ENCODE measurements at regions not wholly inside any gene's neighbourhood (a gene's known extent, or its start where the extent isn't known, plus 50 kb on each side); places are given as distances from the start of the nearest gene placed in this dataset.

GRCh38 chr7:130879191-130879590 lies 145.2 kb upstream of the KLF14 start:
- H3K4me2 ChIP-seq (ENCODE audit: insufficient read depth, low read length), result no peak overlapping the region
- H4K20me1 ChIP-seq (ENCODE audit: insufficient read depth, low read length), result peaks cover 33% of the 10 kb centered on the region
- DNase-seq (no peak), ATAC-seq (ENCODE audit: insufficient read depth, low read depth) (no peak)
- no peaks in the 10 kb centered on the region for H3K27me3 ChIP-seq (ENCODE audit: insufficient read depth, low read length, poor library complexity)
- no peak overlapping the region for H3K27ac ChIP-seq (ENCODE audit: low read length)
- H2AFZ ChIP-seq (ENCODE audit: low read depth, low read length), result no peak overlapping the region
- no peaks in the 10 kb centered on the region for H3K4me1 ChIP-seq (ENCODE audit: insufficient read depth, low read length)
- H3K9me3 ChIP-seq (ENCODE audit: insufficient read depth, low read length, severe bottlenecking), result no peaks in the 10 kb centered on the region
- H3K9ac ChIP-seq (ENCODE audit: low read depth, low read length), result no peak overlapping the region
- H3K4me3 ChIP-seq (ENCODE audit: low read depth in 1 of 2, low read length in 2 of 2), result no peak overlapping the region
- peaks cover 6% of the 10 kb centered on the region for H3K79me2 ChIP-seq (ENCODE audit: insufficient read depth, low read length)
- peaks cover 86% of the 10 kb centered on the region for H3K36me3 ChIP-seq (ENCODE audit: insufficient read depth, low read length)
- TF ChIP-seq CTCF (IDR thresholded peaks at IDR 0.05; ENCODE audit: borderline replicate concordance, extremely low read depth, low read length, poor library complexity, severe bottlenecking) (no peak), EZH2 (IDR thresholded peaks at IDR 0.05; ENCODE audit: borderline replicate concordance, low read depth, low read length, severe bottlenecking) (no peak)

- H3K79me2 ChIP-seq (ENCODE audit: insufficient read depth, low read length), result peaks cover 14% of the 10 kb centered on the region
- no peaks in the 10 kb centered on the region for H3K27me3 ChIP-seq (ENCODE audit: insufficient read depth, low read length, poor library complexity)
- no peak overlapping the region for H3K4me2 ChIP-seq (ENCODE audit: insufficient read depth, low read length)
- H3K9me3 ChIP-seq (ENCODE audit: insufficient read depth, low read length, severe bottlenecking), result no peaks in the 10 kb centered on the region
- no peak overlapping the region for H3K9ac ChIP-seq (ENCODE audit: low read depth, low read length)
- H3K27ac ChIP-seq (ENCODE audit: low read length), result no peak overlapping the region
- no peak overlapping the region for H2AFZ ChIP-seq (ENCODE audit: low read depth, low read length)
- no peak for DNase-seq
- H3K4me1 ChIP-seq (ENCODE audit: insufficient read depth, low read length), result no peaks in the 10 kb centered on the region
- ATAC-seq (ENCODE audit: insufficient read depth, low read depth), result no peak
- TF ChIP-seq EZH2 (IDR thresholded peaks at IDR 0.05; ENCODE audit: borderline replicate concordance, low read depth, low read length, severe bottlenecking) (no peak), CTCF (IDR thresholded peaks at IDR 0.05; ENCODE audit: borderline replicate concordance, extremely low read depth, low read length, poor library complexity, severe bottlenecking) (no peak)
- no peak overlapping the region for H3K4me3 ChIP-seq (ENCODE audit: low read depth in 1 of 2, low read length in 2 of 2)
- H3K36me3 ChIP-seq (ENCODE audit: insufficient read depth, low read length), result peaks cover 92% of the 10 kb centered on the region
- peaks cover 42% of the 10 kb centered on the region for H4K20me1 ChIP-seq (ENCODE audit: insufficient read depth, low read length)
Observed at GRCh38 chr7:130880668-130881067, 146.7 kb upstream of the KLF14 start.

- TF ChIP-seq EZH2 (IDR thresholded peaks at IDR 0.05; ENCODE audit: borderline replicate concordance, low read depth, low read length, severe bottlenecking), result no peak
- TF ChIP-seq CTCF (IDR thresholded peaks at IDR 0.05; ENCODE audit: borderline replicate concordance, extremely low read depth, low read length, poor library complexity, severe bottlenecking), result no peak
- Histone ChIP-seq H3K9ac (ENCODE audit: low read depth, low read length) (no peak overlapping the region), H3K36me3 (ENCODE audit: insufficient read depth, low read length) (peaks cover 94% of the 10 kb centered on the region), H3K4me1 (ENCODE audit: insufficient read depth, low read length) (no peaks in the 10 kb centered on the region), H3K27ac (ENCODE audit: low read length) (no peak overlapping the region), H3K27me3 (ENCODE audit: insufficient read depth, low read length, poor library complexity) (no peaks in the 10 kb centered on the region), H3K79me2 (ENCODE audit: insufficient read depth, low read length) (peaks cover 19% of the 10 kb centered on the region), H4K20me1 (ENCODE audit: insufficient read depth, low read length) (peaks cover 41% of the 10 kb centered on the region), H3K9me3 (ENCODE audit: insufficient read depth, low read length, severe bottlenecking) (no peaks in the 10 kb centered on the region), H3K4me3 (ENCODE audit: low read depth in 1 of 2, low read length in 2 of 2) (no peak overlapping the region), H3K4me2 (ENCODE audit: insufficient read depth, low read length) (no peak overlapping the region), H2AFZ (ENCODE audit: low read depth, low read length) (no peak overlapping the region)
- DNase-seq (no peak), ATAC-seq (ENCODE audit: insufficient read depth, low read depth) (no peak)
Observed at GRCh38 chr7:130881091-130881798, 147.2 kb upstream of the KLF14 start.
